ENCODE measurements at regions not wholly inside any gene's neighbourhood (a gene's known extent, or its start where the extent isn't known, plus 50 kb on each side); places are given as distances from the start of the nearest gene placed in this dataset.

DNA sequence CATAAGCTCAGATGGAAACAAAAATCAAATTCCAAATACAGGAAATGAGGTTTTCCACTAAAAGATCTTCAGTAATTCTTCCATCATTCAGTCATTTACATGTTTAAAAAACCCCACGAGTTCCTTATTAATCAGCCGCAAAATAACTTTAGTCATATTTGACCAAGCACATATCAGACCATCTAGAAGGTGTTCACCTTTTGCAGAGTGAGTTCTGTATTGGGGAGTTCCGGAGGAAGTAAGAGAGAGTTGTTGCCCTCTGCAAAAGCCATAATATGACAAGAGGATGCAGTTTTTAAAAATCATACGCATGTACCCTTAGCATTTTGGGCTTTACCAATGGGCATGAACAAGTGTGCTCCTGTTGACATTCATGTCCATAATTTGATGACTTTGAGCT, 61.6 kb downstream of the CCR1 start:
- 89% methylated on average over 4 of the region's 4 CpGs for WGBS
- Histone ChIP-seq H3K9me3 (ENCODE audit: control insufficient read depth in 2 of 2, insufficient read depth in 1 of 2, low read length in 1 of 2) (no peaks in the 10 kb centered on the region), H3K27me3 (ENCODE audit: control insufficient read depth in 2 of 2, insufficient read depth in 1 of 2, low read length in 1 of 2) (no peaks in the 10 kb centered on the region), H3K4me1 (ENCODE audit: control insufficient read depth in 2 of 2, insufficient read depth in 2 of 2, low read length in 2 of 2) (peaks cover 3 to 15% of the 10 kb centered on the region in 2 donors), H3K4me3 (ENCODE audit: low read length in 2 of 2) (no peak overlapping the region), H3K36me3 (ENCODE audit: control insufficient read depth in 2 of 2, insufficient read depth in 2 of 2, low read length in 1 of 2) (no peaks in the 10 kb centered on the region), H3K27ac (ENCODE audit: low read depth in 1 of 2, low read length in 1 of 2) (no peak overlapping the region)
- no peak for DNase-seq (ENCODE audit: low read depth in 6 of 9, low spot score in 9 of 9)

DNA sequence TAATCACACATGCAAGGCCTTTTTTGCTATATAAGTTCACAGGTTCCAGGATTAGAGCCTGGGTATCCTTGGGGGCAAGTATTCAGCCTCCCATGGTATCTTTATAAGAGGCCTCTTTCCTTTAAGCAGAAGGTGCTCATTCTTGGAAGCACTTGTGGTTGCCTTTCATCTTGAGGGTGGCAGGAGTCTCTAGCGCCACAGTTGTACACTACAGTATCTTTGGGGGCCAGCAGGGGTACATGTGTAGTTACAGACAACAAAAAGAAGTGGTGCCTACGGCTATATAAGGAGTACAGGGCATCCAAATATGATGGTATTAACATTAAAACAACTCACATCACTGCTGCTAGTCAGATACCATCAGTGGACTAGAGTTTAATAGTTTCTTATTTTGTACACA, 62.1 kb downstream of the CCR1 start:
- DNase-seq (ENCODE audit: low read depth in 6 of 9, low spot score in 9 of 9) = peak in 3 of 9 donors; percentile 25 to 68 (median 37)
- Histone ChIP-seq H3K4me3 (ENCODE audit: low read length in 2 of 2) (no peak overlapping the region), H3K9me3 (ENCODE audit: control insufficient read depth in 2 of 2, insufficient read depth in 1 of 2, low read length in 1 of 2) (no peaks in the 10 kb centered on the region), H3K4me1 (ENCODE audit: control insufficient read depth in 2 of 2, insufficient read depth in 2 of 2, low read length in 2 of 2) (peaks cover 3 to 15% of the 10 kb centered on the region in 2 donors), H3K27ac (ENCODE audit: low read depth in 1 of 2, low read length in 1 of 2) (no peak overlapping the region), H3K27me3 (ENCODE audit: control insufficient read depth in 2 of 2, insufficient read depth in 1 of 2, low read length in 1 of 2) (no peaks in the 10 kb centered on the region), H3K36me3 (ENCODE audit: control insufficient read depth in 2 of 2, insufficient read depth in 2 of 2, low read length in 1 of 2) (no peaks in the 10 kb centered on the region)
- 41% methylated on average over 2 of the region's 2 CpGs for WGBS

DNA sequence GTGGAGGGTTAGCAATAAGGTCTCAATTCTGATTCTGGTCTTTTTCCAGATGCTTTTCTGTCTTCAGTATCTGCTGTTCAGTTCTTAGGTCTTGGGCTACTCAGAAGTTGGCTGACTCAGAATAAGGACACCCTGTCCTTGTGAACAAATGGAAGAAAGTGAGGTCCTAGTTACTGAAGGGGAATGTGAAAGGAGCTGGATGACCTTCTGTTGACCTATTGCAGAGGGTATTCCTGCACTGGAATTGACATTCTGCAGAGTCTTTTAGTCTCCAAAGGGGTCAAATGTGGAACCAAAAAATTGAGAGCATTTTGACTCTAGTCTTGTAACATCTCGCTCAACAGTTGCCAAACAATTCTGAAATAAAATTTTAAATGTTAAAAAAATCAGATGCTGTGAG, 63.0 kb downstream of the CCR1 start:
- DNase-seq (ENCODE audit: low read depth in 6 of 9, low spot score in 9 of 9) = no peak
- no peaks in the 10 kb centered on the region for H3K9me3 ChIP-seq (ENCODE audit: control insufficient read depth in 2 of 2, insufficient read depth in 1 of 2, low read length in 1 of 2)
- WGBS = 96% methylated on average over 1 of the region's 1 CpG

DNA sequence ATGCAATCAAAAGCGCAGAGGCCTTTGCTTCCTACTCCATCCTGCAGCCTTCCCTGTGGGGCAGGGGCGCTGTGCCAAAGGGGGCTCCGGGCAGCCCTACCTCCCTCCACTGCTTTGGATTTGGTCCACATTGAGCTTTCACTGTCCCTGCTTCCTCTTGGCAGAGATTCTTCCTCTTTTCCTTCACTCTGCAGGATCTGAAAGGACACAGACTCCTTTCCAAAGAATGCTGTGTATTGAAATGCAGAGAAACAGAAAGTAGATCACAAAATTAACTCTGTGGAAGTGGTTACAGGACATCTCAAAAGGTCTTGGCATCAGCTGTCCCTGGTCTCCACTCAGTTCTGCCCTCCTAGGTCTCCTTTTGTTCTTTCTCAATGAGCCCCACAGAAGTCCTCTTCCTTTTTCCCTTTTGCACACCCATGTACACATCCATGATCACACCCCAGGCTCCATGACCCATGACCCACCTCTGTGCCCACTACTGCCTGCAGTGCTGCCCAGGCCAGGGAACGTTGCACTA, 64.1 kb downstream of the CCR1 start:
- Histone ChIP-seq H3K4me1 (ENCODE audit: control insufficient read depth in 2 of 2, insufficient read depth in 2 of 2, low read length in 2 of 2) (peaks cover 3 to 15% of the 10 kb centered on the region in 2 donors), H3K9me3 (ENCODE audit: control insufficient read depth in 2 of 2, insufficient read depth in 1 of 2, low read length in 1 of 2) (no peaks in the 10 kb centered on the region), H3K4me3 (ENCODE audit: low read length in 2 of 2) (no peak overlapping the region), H3K36me3 (ENCODE audit: control insufficient read depth in 2 of 2, insufficient read depth in 2 of 2, low read length in 1 of 2) (no peaks in the 10 kb centered on the region), H3K27me3 (ENCODE audit: control insufficient read depth in 2 of 2, insufficient read depth in 1 of 2, low read length in 1 of 2) (no peaks in the 10 kb centered on the region), H3K27ac (ENCODE audit: low read depth in 1 of 2, low read length in 1 of 2) (no peak overlapping the region)
- no peak for DNase-seq (ENCODE audit: low read depth in 6 of 9, low spot score in 9 of 9)
- WGBS = 88% methylated on average over 4 of the region's 4 CpGs

More for the DNA sequence above, 63.0 kb downstream of the CCR1 start:
- H3K27ac ChIP-seq (ENCODE audit: low read depth in 1 of 2, low read length in 1 of 2) = no peak overlapping the region
- H3K4me3 ChIP-seq (ENCODE audit: low read length in 2 of 2) = no peak overlapping the region
- H3K36me3 ChIP-seq (ENCODE audit: control insufficient read depth in 2 of 2, insufficient read depth in 2 of 2, low read length in 1 of 2) = no peaks in the 10 kb centered on the region
- peaks cover 3 to 15% of the 10 kb centered on the region in 2 donors for H3K4me1 ChIP-seq (ENCODE audit: control insufficient read depth in 2 of 2, insufficient read depth in 2 of 2, low read length in 2 of 2)
- no peaks in the 10 kb centered on the region for H3K27me3 ChIP-seq (ENCODE audit: control insufficient read depth in 2 of 2, insufficient read depth in 1 of 2, low read length in 1 of 2)

DNA sequence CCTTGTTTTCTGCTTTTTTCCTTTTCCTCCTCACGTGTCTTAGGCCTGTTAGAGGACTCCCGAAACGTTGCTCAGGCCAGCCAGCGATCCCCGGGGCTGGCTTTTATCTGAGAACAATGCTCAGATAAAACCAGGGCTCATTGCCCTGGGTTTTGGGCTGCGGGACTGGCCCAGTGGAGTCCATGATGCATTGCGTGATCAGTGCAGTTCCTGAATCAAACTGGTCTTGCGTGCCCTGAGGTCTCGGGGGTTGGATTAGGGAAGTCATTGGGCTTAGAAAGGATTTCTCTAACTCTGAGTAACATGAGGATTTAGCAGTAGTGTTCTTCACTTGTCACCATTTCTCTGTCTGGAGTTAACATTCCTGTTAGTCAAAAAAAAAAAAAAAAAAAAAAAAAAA, 66.3 kb downstream of the CCR1 start:
- DNase-seq (ENCODE audit: low read depth in 6 of 9, low spot score in 9 of 9) = no peak

DNA sequence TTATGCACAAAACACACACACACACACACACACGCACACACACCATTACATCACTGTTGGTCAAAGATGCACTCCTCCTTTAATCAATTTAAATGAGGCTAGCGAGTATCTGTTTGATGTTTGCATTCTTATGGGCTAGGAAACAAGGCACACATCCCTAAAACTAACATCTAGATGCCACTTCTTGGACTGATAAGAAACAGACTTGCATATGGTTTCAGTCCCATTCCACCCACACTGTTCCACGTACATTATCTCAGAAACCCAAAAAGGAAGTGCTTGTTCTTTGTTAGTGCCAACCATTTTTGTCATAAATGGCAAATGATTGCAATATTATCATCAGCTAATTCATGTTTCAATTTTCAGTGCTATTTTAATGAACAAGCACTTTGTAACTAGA, 69.5 kb downstream of the CCR1 start:
- H3K27ac ChIP-seq (ENCODE audit: low read depth in 1 of 2, low read length in 1 of 2) = no peak overlapping the region
- WGBS = 91% methylated on average over 3 of the region's 3 CpGs
- no peaks in the 10 kb centered on the region for H3K27me3 ChIP-seq (ENCODE audit: control insufficient read depth in 2 of 2, insufficient read depth in 1 of 2, low read length in 1 of 2)
- DNase-seq (ENCODE audit: low read depth in 6 of 9, low spot score in 9 of 9) = no peak
- H3K4me3 ChIP-seq (ENCODE audit: low read length in 2 of 2) = no peak overlapping the region
- no peaks in the 10 kb centered on the region for H3K36me3 ChIP-seq (ENCODE audit: control insufficient read depth in 2 of 2, insufficient read depth in 2 of 2, low read length in 1 of 2)
- H3K4me1 ChIP-seq (ENCODE audit: control insufficient read depth in 2 of 2, insufficient read depth in 2 of 2, low read length in 2 of 2) = peaks cover 0 to 6% of the 10 kb centered on the region in 2 donors
- peaks cover 0 to 3% of the 10 kb centered on the region in 2 donors for H3K9me3 ChIP-seq (ENCODE audit: control insufficient read depth in 2 of 2, insufficient read depth in 1 of 2, low read length in 1 of 2)

More for the DNA sequence above, 66.3 kb downstream of the CCR1 start:
- H3K9me3 ChIP-seq (ENCODE audit: control insufficient read depth in 2 of 2, insufficient read depth in 1 of 2, low read length in 1 of 2) = peaks cover 0 to 3% of the 10 kb centered on the region in 2 donors
- H3K4me1 ChIP-seq (ENCODE audit: control insufficient read depth in 2 of 2, insufficient read depth in 2 of 2, low read length in 2 of 2) = peaks cover 3 to 12% of the 10 kb centered on the region in 2 donors
- H3K27ac ChIP-seq (ENCODE audit: low read depth in 1 of 2, low read length in 1 of 2) = no peak overlapping the region
- H3K27me3 ChIP-seq (ENCODE audit: control insufficient read depth in 2 of 2, insufficient read depth in 1 of 2, low read length in 1 of 2) = no peaks in the 10 kb centered on the region
- no peak overlapping the region for H3K4me3 ChIP-seq (ENCODE audit: low read length in 2 of 2)
- H3K36me3 ChIP-seq (ENCODE audit: control insufficient read depth in 2 of 2, insufficient read depth in 2 of 2, low read length in 1 of 2) = no peaks in the 10 kb centered on the region
- WGBS = 95% methylated on average over 9 of the region's 9 CpGs

DNA sequence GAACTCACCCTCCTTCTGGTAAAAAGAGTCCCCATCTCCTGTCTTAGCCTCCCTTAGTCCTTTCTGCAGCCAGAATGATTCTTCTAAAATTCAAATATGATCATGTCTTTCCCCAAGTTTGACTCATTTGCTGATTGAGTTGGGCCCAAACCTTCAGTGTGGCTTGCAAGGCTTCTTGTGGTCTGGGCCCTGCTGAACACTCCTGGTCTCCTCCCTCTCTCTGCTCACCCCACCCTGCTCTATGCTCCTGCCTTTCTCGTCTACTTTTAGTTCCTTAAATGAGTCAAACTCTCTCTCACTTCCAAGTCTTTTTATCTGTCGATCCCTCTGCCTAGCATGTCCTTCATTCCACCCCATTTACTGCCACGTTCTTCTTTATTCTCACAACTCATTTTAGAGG, 72.6 kb downstream of the CCR1 start:
- DNase-seq (ENCODE audit: low read depth in 6 of 9, low spot score in 9 of 9) = no peak
- WGBS = 61% methylated on average over 3 of the region's 3 CpGs
- H3K27ac ChIP-seq (ENCODE audit: low read depth in 1 of 2, low read length in 1 of 2) = no peak overlapping the region
- H3K9me3 ChIP-seq (ENCODE audit: control insufficient read depth in 2 of 2, insufficient read depth in 1 of 2, low read length in 1 of 2) = peaks cover 0 to 3% of the 10 kb centered on the region in 2 donors
- H3K4me3 ChIP-seq (ENCODE audit: low read length in 2 of 2) = no peak overlapping the region
- no peaks in the 10 kb centered on the region for H3K36me3 ChIP-seq (ENCODE audit: control insufficient read depth in 2 of 2, insufficient read depth in 2 of 2, low read length in 1 of 2)
- H3K27me3 ChIP-seq (ENCODE audit: control insufficient read depth in 2 of 2, insufficient read depth in 1 of 2, low read length in 1 of 2) = no peaks in the 10 kb centered on the region
- peaks cover 0 to 31% of the 10 kb centered on the region in 2 donors for H3K4me1 ChIP-seq (ENCODE audit: control insufficient read depth in 2 of 2, insufficient read depth in 2 of 2, low read length in 2 of 2)

DNA sequence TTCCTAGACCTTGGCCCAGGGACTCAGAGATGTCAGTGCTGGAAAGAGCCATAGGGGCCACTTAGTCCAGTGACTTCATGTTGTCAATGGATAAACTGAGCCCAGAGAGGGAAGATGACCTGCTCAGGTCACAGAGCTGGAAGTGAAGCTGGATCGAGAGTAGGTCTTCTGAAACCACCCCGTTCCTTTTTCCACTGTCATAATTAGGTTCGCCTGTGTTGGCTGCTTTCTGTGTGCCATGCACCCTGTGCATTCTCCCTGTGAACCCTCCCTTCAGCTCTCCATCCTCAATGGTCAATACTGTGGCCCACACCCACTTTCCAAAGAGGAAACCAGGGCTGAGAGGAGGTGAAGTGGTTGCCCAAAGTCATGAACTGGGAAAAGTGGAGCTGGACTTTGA, 74.8 kb downstream of the CCR1 start:
- H3K27me3 ChIP-seq (ENCODE audit: control insufficient read depth in 2 of 2, insufficient read depth in 1 of 2, low read length in 1 of 2) = no peaks in the 10 kb centered on the region
- H3K4me1 ChIP-seq (ENCODE audit: control insufficient read depth in 2 of 2, insufficient read depth in 2 of 2, low read length in 2 of 2) = peaks cover 4 to 46% of the 10 kb centered on the region in 2 donors
- DNase-seq (ENCODE audit: low read depth in 6 of 9, low spot score in 9 of 9) = no peak
- 100% methylated on average over 3 of the region's 3 CpGs for WGBS
- no peak overlapping the region for H3K4me3 ChIP-seq (ENCODE audit: low read length in 2 of 2)
- H3K9me3 ChIP-seq (ENCODE audit: control insufficient read depth in 2 of 2, insufficient read depth in 1 of 2, low read length in 1 of 2) = peaks cover 0 to 3% of the 10 kb centered on the region in 2 donors
- H3K36me3 ChIP-seq (ENCODE audit: control insufficient read depth in 2 of 2, insufficient read depth in 2 of 2, low read length in 1 of 2) = no peaks in the 10 kb centered on the region
- H3K27ac ChIP-seq (ENCODE audit: low read depth in 1 of 2, low read length in 1 of 2) = no peak overlapping the region

DNA sequence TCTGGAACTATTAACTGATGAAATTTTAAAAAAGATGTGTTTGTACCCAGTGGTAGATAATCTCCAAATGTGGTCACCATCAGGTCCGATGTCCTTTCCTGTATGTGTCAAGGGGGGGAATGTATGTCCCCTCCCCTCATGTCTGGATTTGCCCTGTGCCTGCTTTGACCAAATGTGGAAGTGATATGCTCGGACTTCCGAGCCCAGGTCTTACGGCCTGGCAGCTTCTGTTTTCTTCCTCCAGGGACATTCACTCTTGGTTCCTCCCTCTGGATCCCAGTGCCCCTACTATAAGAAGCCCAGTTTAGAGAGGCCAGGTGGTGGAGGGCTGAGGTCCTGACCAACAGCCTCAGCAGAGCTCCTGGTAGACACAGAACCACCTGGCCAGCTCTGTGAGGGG, 75.5 kb downstream of the CCR1 start:
- DNase-seq (ENCODE audit: low read depth in 6 of 9, low spot score in 9 of 9) = no peak
- WGBS = 95% methylated on average over 4 of the region's 4 CpGs
- H3K4me3 ChIP-seq (ENCODE audit: low read length in 2 of 2) = no peak overlapping the region
- peaks cover 4 to 47% of the 10 kb centered on the region in 2 donors for H3K4me1 ChIP-seq (ENCODE audit: control insufficient read depth in 2 of 2, insufficient read depth in 2 of 2, low read length in 2 of 2)
- H3K36me3 ChIP-seq (ENCODE audit: control insufficient read depth in 2 of 2, insufficient read depth in 2 of 2, low read length in 1 of 2) = no peaks in the 10 kb centered on the region
- H3K9me3 ChIP-seq (ENCODE audit: control insufficient read depth in 2 of 2, insufficient read depth in 1 of 2, low read length in 1 of 2) = peaks cover 0 to 3% of the 10 kb centered on the region in 2 donors
- H3K27me3 ChIP-seq (ENCODE audit: control insufficient read depth in 2 of 2, insufficient read depth in 1 of 2, low read length in 1 of 2) = no peaks in the 10 kb centered on the region
- H3K27ac ChIP-seq (ENCODE audit: low read depth in 1 of 2, low read length in 1 of 2) = no peak overlapping the region

Measured in thymus (tissue), 11 donors.